ENCODE measurements at regions not wholly inside any gene's neighbourhood (a gene's known extent, or its start where the extent isn't known, plus 50 kb on each side); places are given as distances from the start of the nearest gene placed in this dataset.

DNA sequence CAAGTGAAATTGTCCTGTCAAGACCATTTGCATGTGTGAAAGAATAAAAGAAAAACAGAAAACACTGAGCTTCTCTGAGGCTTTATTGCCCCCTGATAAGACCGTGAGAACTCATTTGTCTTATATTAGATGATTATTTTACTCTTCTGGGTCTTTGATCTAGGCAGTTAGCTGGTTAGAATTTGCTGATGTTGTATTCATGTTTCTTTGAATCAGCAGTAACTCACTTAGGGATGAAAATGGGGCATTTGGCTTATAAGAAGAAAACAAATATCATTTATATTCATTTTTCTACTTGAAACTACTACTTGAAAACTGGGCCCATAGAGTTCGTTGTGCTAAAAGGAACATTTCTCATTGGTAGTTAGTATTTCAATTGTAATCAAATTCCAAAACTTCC is 93.1 kb upstream of the RBFOX1 start:
- no peak for TF ChIP-seq POLR2A (IDR thresholded peaks at IDR 0.05)
- TF ChIP-seq, protein P1, sequence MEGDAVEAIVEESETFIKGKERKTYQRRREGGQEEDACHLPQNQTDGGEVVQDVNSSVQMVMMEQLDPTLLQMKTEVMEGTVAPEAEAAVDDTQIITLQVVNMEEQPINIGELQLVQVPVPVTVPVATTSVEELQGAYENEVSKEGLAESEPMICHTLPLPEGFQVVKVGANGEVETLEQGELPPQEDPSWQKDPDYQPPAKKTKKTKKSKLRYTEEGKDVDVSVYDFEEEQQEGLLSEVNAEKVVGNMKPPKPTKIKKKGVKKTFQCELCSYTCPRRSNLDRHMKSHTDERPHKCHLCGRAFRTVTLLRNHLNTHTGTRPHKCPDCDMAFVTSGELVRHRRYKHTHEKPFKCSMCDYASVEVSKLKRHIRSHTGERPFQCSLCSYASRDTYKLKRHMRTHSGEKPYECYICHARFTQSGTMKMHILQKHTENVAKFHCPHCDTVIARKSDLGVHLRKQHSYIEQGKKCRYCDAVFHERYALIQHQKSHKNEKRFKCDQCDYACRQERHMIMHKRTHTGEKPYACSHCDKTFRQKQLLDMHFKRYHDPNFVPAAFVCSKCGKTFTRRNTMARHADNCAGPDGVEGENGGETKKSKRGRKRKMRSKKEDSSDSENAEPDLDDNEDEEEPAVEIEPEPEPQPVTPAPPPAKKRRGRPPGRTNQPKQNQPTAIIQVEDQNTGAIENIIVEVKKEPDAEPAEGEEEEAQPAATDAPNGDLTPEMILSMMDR (IDR thresholded peaks at IDR 0.05): no peak
